HepG2 (cell line): ENCODE measurements at regions not wholly inside any gene's neighbourhood (a gene's known extent, or its start where the extent isn't known, plus 50 kb on each side); places are given as distances from the start of the nearest gene placed in this dataset.
A peak's percentile ranks its signal among the peaks of the same experiment; 100 is the strongest.

Experiments used
- DMAP1 ChIP-seq: IDR thresholded peaks from 2 replicates; pipeline ENCODE4 v1.6.1; 2016
- DR1 ChIP-seq: sonication (generic); formaldehyde crosslinking; IDR thresholded peaks from 2 replicates; pipeline ENCODE4 v1.8.0; 2021; ENCODE audit warnings: mild to moderate bottlenecking, missing genetic modification reagents, inconsistent platforms
- JUN ChIP-seq: sonication (generic); formaldehyde crosslinking; IDR thresholded peaks from 2 replicates; pipeline ENCODE4 v1.4.0; 2020; ENCODE audit warnings: mild to moderate bottlenecking, missing genetic modification reagents
- MAFG ChIP-seq: sonication (generic); formaldehyde crosslinking; IDR thresholded peaks from 2 replicates; pipeline ENCODE4 v1.5.1; 2020; ENCODE audit warnings: mild to moderate bottlenecking, missing genetic modification reagents
- MEIS1 ChIP-seq: sonication (generic); formaldehyde crosslinking; IDR thresholded peaks from 2 replicates; pipeline ENCODE4 v1.9.0; 2021; ENCODE audit warnings: mild to moderate bottlenecking, missing genetic modification reagents, moderate library complexity, borderline replicate concordance
- MYNN ChIP-seq: sonication (generic); formaldehyde crosslinking; IDR thresholded peaks from 2 replicates; pipeline ENCODE4 v1.4.0; 2020; ENCODE audit warnings: mild to moderate bottlenecking, low read depth, missing genetic modification reagents
- PHF20 ChIP-seq: sonication (generic); formaldehyde crosslinking; IDR thresholded peaks from 2 replicates; pipeline ENCODE4 v1.5.0; 2020; ENCODE audit warnings: mild to moderate bottlenecking, missing genetic modification reagents
- SP5 ChIP-seq: IDR thresholded peaks from 2 replicates; pipeline ENCODE4 v1.6.1; 2016; ENCODE audit warnings: low read depth, borderline replicate concordance
- SRSF1 ChIP-seq: fragments of 200-400 bp; formaldehyde crosslinking; optimal IDR thresholded peaks from 2 replicates; pipeline ENCODE3; 2017; ENCODE audit warnings: mild to moderate bottlenecking, low read depth, low read length, moderate library complexity
- XBP1 ChIP-seq: sonication (generic); formaldehyde crosslinking; IDR thresholded peaks from 2 replicates; pipeline ENCODE4 v1.5.0; 2020; ENCODE audit warnings: missing genetic modification reagents
- ZBTB7B ChIP-seq: sonication (generic); formaldehyde crosslinking; IDR thresholded peaks from 2 replicates; pipeline ENCODE4 v1.4.0; 2020; ENCODE audit warnings: missing genetic modification reagents
- ZFX ChIP-seq: sonication (generic); formaldehyde crosslinking; IDR thresholded peaks from 2 replicates; pipeline ENCODE4 v1.4.0; 2020; ENCODE audit warnings: mild to moderate bottlenecking, low read depth, missing genetic modification reagents, moderate library complexity
- ZNF205 ChIP-seq: IDR thresholded peaks from 2 replicates; pipeline ENCODE4 v1.6.1; 2018; ENCODE audit warnings: missing biosample characterization, missing genetic modification reagents
- ZNF337 ChIP-seq: sonication (generic); formaldehyde crosslinking; IDR thresholded peaks from 2 replicates; pipeline ENCODE4 v1.5.1; 2020; ENCODE audit warnings: missing genetic modification reagents, low read depth, mild to moderate bottlenecking, borderline replicate concordance
- ZNF367 ChIP-seq: sonication (generic); formaldehyde crosslinking; IDR thresholded peaks from 2 replicates; pipeline ENCODE4 v1.4.0; 2020; ENCODE audit warnings: missing genetic modification reagents, borderline replicate concordance
- ZNF543 ChIP-seq: sonication (generic); formaldehyde crosslinking; IDR thresholded peaks from 2 replicates; pipeline ENCODE4 v1.4.0; 2020; ENCODE audit warnings: mild to moderate bottlenecking, missing genetic modification reagents
- ZNF567 ChIP-seq: sonication (generic); formaldehyde crosslinking; IDR thresholded peaks from 2 replicates; pipeline ENCODE4 v1.8.1; 2023; ENCODE audit warnings: mild to moderate bottlenecking, missing genetic modification reagents, borderline replicate concordance
- ZNF614 ChIP-seq: IDR thresholded peaks from 2 replicates; pipeline ENCODE4 v1.6.1; 2018; ENCODE audit warnings: missing biosample characterization, missing genetic modification reagents, inconsistent platforms, borderline replicate concordance
- TF ChIP-seq, protein P1 (sequence below): sonication (generic); formaldehyde crosslinking; IDR thresholded peaks from 2 replicates; pipeline ENCODE4 v1.8.1; 2023; ENCODE audit warnings: mild to moderate bottlenecking, missing genetic modification reagents
- TF ChIP-seq, protein P2 (sequence below): sonication (generic); formaldehyde crosslinking; IDR thresholded peaks from 2 replicates; pipeline ENCODE4 v1.5.0; 2020; ENCODE audit warnings: mild to moderate bottlenecking, missing genetic modification reagents, moderate library complexity
- TF ChIP-seq, protein P3 (sequence below), 2 experiments: sonication (generic) in 1 of 2; formaldehyde crosslinking in 1 of 2; IDR thresholded peaks; 2 replicates each; pipeline versions ENCODE4 v1.5.1 to v1.6.1; 2011 to 2020; ENCODE audit warnings: borderline replicate concordance in 1 of 2, low read depth in 1 of 2, low read length in 1 of 2, mild to moderate bottlenecking in 1 of 2, missing genetic modification reagents in 1 of 2, moderate library complexity in 1 of 2
- TF ChIP-seq, protein P4 (sequence below): IDR thresholded peaks from 2 replicates; pipeline ENCODE4 v1.6.1; 2016
- TF ChIP-seq, protein P5 (sequence below): conservative IDR thresholded peaks from 2 replicates; pipeline ENCODE4 v1.6.1; 2018; ENCODE audit warnings: missing genetic modification reagents
- TF ChIP-seq, protein P6 (sequence below): sonication (generic); formaldehyde crosslinking; IDR thresholded peaks from 2 replicates; pipeline ENCODE4 v1.4.0; 2020; ENCODE audit warnings: missing genetic modification reagents

DNA sequence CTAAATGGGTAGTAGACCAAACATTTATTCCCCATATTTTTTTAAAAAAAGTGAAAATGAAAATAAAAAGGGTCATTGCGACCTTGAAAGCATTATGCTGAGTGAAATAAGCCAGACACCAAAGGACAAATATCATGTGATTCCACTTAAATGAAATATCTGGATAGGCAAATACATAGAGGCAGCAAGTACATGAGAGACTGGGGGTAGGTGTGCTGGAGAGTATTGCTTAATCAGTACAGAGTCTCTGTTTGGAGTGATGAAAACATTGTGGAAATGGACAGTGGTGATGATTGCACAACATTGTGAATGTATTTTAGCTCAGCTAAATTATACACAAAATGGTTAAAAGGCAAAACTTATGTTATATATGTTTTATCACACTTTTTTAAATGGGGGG lies 169.4 kb downstream of the AKR1D1 start (continued):
- TF ChIP-seq, protein P1, sequence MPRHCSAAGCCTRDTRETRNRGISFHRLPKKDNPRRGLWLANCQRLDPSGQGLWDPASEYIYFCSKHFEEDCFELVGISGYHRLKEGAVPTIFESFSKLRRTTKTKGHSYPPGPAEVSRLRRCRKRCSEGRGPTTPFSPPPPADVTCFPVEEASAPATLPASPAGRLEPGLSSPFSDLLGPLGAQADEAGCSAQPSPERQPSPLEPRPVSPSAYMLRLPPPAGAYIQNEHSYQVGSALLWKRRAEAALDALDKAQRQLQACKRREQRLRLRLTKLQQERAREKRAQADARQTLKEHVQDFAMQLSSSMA (CRISPR knock-in tag) = no peak
- TF ChIP-seq MYNN (CRISPR knock-in tag) (no peak), XBP1 (no peak), ZNF543 (CRISPR knock-in tag) (no peak), PHF20 (CRISPR knock-in tag) (no peak), ZFX (CRISPR knock-in tag) (no peak), DR1 (CRISPR knock-in tag) (no peak), ZNF205 (CRISPR knock-in tag) (no peak), ZNF567 (CRISPR knock-in tag) (no peak), SP5 (CRISPR knock-in tag) (peak; percentile 47; the same call in 1 of the 2 replicates), JUN (CRISPR knock-in tag) (no peak), MEIS1 (CRISPR knock-in tag) (no peak), ZNF337 (CRISPR knock-in tag) (no peak), ZBTB7B (CRISPR knock-in tag) (peak; percentile 88), MAFG (CRISPR knock-in tag) (no peak), ZNF367 (CRISPR knock-in tag) (no peak), DMAP1 (peak; percentile 50; the same call in 1 of the 2 replicates), SRSF1 (no peak), ZNF614 (CRISPR knock-in tag) (peak; percentile 96)
- TF ChIP-seq, protein P2, sequence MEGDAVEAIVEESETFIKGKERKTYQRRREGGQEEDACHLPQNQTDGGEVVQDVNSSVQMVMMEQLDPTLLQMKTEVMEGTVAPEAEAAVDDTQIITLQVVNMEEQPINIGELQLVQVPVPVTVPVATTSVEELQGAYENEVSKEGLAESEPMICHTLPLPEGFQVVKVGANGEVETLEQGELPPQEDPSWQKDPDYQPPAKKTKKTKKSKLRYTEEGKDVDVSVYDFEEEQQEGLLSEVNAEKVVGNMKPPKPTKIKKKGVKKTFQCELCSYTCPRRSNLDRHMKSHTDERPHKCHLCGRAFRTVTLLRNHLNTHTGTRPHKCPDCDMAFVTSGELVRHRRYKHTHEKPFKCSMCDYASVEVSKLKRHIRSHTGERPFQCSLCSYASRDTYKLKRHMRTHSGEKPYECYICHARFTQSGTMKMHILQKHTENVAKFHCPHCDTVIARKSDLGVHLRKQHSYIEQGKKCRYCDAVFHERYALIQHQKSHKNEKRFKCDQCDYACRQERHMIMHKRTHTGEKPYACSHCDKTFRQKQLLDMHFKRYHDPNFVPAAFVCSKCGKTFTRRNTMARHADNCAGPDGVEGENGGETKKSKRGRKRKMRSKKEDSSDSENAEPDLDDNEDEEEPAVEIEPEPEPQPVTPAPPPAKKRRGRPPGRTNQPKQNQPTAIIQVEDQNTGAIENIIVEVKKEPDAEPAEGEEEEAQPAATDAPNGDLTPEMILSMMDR (CRISPR knock-in tag) = no peak
- TF ChIP-seq, protein P3, sequence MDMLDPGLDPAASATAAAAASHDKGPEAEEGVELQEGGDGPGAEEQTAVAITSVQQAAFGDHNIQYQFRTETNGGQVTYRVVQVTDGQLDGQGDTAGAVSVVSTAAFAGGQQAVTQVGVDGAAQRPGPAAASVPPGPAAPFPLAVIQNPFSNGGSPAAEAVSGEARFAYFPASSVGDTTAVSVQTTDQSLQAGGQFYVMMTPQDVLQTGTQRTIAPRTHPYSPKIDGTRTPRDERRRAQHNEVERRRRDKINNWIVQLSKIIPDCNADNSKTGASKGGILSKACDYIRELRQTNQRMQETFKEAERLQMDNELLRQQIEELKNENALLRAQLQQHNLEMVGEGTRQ (IDR thresholded peaks at IDR 0.05; ENCODE audit: low read depth, low read length) = no peak
- TF ChIP-seq, protein P3 (CRISPR knock-in tag; IDR thresholded peaks at IDR 0.05; ENCODE audit: borderline replicate concordance) = no peak; the same call in 1 of the 2 replicates
- TF ChIP-seq, protein P4, sequence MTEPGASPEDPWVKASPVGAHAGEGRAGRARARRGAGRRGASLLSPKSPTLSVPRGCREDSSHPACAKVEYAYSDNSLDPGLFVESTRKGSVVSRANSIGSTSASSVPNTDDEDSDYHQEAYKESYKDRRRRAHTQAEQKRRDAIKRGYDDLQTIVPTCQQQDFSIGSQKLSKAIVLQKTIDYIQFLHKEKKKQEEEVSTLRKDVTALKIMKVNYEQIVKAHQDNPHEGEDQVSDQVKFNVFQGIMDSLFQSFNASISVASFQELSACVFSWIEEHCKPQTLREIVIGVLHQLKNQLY (CRISPR knock-in tag) = peak; percentile 93
- TF ChIP-seq, protein P5, sequence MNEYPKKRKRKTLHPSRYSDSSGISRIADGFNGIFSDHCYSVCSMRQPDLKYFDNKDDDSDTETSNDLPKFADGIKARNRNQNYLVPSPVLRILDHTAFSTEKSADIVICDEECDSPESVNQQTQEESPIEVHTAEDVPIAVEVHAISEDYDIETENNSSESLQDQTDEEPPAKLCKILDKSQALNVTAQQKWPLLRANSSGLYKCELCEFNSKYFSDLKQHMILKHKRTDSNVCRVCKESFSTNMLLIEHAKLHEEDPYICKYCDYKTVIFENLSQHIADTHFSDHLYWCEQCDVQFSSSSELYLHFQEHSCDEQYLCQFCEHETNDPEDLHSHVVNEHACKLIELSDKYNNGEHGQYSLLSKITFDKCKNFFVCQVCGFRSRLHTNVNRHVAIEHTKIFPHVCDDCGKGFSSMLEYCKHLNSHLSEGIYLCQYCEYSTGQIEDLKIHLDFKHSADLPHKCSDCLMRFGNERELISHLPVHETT (CRISPR knock-in tag) = 0 out of 2 replicates have a peak, but pooled peaks have one; percentile 52
- TF ChIP-seq, protein P6, sequence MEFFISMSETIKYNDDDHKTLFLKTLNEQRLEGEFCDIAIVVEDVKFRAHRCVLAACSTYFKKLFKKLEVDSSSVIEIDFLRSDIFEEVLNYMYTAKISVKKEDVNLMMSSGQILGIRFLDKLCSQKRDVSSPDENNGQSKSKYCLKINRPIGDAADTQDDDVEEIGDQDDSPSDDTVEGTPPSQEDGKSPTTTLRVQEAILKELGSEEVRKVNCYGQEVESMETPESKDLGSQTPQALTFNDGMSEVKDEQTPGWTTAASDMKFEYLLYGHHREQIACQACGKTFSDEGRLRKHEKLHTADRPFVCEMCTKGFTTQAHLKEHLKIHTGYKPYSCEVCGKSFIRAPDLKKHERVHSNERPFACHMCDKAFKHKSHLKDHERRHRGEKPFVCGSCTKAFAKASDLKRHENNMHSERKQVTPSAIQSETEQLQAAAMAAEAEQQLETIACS (CRISPR knock-in tag) = no peak
